NK-92 (cell line): ENCODE measurements at regions not wholly inside any gene's neighbourhood (a gene's known extent, or its start where the extent isn't known, plus 50 kb on each side); places are given as distances from the start of the nearest gene placed in this dataset.

ENCODE experiments used
- DNase-seq: peaks from one replicate; lab custom pipeline; 2025; ENCODE audit not compliant: unreplicated experiment; lab: John Stamatoyannopoulos, UW

GRCh38 chr15:47577461-47577860 lies 139.8 kb upstream of the SEMA6D start:
- no peak for DNase-seq

DNA sequence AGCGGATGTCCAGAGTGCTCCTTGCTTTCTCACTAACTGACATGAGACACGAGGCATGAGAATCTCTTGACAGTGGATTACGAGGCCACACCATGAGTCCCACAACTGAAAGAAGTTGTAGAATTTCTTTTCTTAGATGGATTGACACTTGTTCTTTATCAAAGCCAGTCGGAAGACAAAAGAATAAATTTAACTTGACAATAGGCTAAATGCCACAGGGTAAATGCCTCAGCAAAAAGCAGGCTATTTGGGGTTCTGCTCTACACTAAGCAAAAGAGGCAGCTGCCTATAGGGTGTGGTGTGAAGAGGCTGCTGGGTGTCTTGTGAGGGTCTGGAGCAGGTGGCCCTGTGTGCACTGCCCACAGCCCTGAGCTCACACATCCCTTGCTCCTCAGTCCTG lies 135.1 kb upstream of the SEMA6D start:
- DNase-seq, result no peak

- DNase-seq, result no peak
Measured at GRCh38 chr15:47584316-47584715, 133.0 kb upstream of the SEMA6D start.

- DNase-seq, result no peak
Measured at GRCh38 chr15:47586653-47587224, 130.6 kb upstream of the SEMA6D start.

DNA sequence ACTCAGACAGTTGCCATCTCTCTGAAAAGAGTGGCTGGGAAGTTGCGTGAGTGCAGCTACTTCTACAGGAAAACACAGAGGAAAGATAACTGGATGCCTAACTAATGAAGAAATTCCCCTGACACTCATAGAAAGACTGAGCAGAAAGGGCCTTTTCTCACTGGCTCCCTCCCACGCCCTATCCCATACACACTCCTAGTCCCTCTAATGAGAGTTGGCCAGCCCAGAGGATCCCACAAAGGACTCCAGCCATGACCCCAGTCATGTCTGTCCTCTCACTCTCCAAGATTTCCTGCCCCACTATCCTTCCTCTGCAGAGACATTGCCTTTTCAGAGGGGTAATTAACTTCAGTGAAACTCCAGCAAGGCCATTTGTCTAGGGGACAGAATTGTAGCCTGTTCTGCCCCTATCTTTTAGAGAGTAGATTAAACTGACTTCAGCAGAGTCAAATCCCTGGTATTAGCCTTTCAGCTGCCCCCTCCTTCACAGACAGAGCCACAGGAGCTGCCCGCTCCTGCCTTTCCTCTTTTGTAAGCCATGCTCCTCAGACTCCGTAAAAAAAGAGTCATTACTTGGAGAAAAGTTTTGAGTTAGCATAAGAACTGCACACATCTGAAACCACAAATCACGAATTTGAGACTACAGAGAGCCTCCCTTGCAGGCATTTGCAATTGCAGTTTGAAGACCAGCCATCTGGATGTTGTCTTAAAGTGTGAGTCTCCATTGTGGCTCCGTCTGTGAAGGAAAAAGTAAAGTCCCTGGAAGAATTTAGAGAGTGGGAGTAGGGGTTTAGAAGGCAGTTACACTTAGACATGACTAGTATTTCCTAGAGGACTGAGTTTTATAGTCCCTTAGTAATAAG lies 129.1 kb upstream of the SEMA6D start:
- no peak for DNase-seq

- DNase-seq, result no peak
Measured at GRCh38 chr15:47588958-47589357, 128.3 kb upstream of the SEMA6D start.

DNA sequence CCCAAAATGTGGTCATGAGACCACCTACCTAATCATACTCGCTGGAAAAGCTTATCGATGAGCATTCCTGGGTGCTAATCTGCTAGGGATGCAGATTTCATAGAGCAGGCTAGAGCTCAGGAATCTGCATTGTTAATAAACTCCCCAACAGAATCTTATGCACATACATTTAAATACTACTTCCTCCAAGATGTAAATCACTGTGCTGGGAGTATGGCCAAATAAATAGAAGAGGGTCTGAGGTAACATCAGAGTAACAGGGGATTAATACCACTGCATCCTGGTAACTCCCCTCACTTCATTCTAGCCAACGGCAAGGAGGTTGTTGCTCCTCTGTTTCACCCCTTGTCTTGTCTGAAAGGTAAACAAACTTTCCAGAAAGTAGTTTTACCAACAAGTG lies 118.3 kb upstream of the SEMA6D start:
- DNase-seq, result no peak

DNA sequence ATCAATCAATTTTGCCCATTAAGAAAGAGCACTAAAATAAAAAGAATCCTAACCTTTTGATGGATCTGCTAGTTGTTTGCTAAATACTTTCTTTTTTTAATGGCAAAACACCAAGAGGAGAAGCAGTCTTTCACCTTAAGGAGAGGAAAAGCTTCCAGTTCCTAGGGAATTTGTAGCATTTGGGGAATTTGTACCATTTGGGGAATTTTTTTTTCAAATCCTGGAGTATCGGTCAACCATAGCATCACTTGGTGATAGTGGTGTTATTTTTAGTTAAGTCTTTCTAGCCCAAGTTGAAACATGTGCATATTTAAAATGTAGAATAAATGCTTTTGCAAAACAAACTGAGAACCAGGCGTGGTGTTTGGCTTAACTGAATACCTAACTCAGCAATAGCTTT lies 117.5 kb upstream of the SEMA6D start:
- DNase-seq, result no peak

- no peak for DNase-seq
Measured at GRCh38 chr15:47602121-47602520, 115.2 kb upstream of the SEMA6D start.

GRCh38 chr15:47603026-47603425 lies 114.3 kb upstream of the SEMA6D start:
- no peak for DNase-seq

- no peak for DNase-seq
Measured at GRCh38 chr15:47607695-47608094, 109.6 kb upstream of the SEMA6D start.

- no peak for DNase-seq
Measured at GRCh38 chr15:47609693-47610092, 107.6 kb upstream of the SEMA6D start.

GRCh38 chr15:47610736-47611135 lies 106.6 kb upstream of the SEMA6D start:
- no peak for DNase-seq

GRCh38 chr15:47614360-47615011 lies 102.8 kb upstream of the SEMA6D start:
- no peak for DNase-seq

GRCh38 chr15:47616876-47617275 lies 100.4 kb upstream of the SEMA6D start:
- no peak for DNase-seq

GRCh38 chr15:47618241-47618640 lies 99.1 kb upstream of the SEMA6D start:
- no peak for DNase-seq

GRCh38 chr15:47620960-47621681 lies 96.2 kb upstream of the SEMA6D start:
- no peak for DNase-seq

DNA sequence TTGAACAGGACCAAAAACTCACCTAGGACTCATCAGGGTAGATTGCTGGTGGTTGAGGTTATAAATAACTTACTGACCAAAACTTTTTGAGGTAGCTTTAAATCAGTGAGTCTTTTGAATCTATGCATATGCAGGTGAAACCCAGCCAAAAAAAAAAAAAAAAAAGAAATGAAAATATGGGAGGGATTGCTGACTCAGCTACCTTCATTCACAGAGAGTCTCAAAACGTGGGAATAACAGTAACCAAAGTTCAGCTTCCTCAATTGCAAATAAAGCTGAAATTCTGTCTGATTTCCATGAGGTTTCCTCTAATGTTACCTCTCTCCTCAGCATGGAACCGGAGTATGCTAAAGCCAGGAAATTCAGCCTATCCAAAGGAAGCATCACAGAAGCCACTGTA lies 95.2 kb upstream of the SEMA6D start:
- DNase-seq, result no peak

GRCh38 chr15:47624503-47624902 lies 92.8 kb upstream of the SEMA6D start:
- DNase-seq, result no peak

DNA sequence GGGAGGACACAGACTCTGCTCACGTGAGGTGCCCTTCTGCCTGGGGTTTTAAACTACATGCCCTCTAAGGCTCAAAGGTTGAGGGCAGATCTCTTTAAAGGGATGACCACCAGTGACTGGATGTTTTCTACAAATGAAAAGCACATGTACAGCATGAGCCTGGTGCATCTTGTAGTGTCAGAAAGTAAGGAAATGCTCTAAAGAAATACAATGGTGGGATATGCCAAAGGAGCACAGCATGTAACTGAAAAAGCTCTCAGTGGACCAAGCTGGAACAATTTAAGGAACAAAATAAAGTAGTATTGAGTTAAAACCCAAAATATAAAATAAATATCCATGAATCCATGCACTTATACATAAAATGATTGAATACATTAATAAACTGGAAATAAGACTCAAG lies 78.3 kb upstream of the SEMA6D start:
- DNase-seq, result no peak

DNA sequence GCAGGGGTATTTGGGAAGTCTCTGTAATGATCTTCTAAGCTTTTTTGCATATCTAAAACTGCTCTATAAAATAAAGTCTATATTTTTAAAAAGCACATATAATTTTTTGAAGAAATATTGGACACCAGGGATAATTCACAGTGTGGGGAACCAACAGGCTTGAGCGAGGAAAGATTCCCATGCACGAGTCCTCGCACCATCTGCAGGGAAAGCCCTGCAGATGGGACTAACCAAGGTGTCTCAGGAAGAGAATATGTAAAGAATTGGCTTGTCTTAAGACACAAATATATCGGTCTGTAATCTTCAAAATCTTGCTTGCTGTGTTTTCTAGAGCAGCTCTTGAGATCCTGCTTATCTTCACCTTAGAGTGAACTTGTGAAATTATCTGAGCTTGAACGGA lies 77.2 kb upstream of the SEMA6D start:
- no peak for DNase-seq

DNA sequence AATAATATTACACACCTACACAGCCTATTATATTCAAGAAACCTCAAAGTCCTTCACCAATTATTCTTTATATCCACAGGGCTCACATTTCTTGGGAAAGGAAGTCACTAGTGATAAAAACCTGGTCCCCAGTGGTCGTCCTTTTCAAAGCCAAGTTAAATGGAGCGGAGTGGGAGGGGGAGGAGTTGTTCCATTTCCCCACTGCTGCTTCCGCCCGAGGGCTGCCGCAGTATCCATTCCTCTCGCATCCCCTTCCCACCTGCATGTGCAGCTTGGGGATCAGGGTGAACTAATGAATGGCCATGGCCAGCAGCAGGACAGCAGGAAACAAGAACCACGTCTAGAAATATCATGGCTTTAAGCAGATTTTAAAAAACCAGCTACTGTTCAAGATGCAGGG lies 76.4 kb upstream of the SEMA6D start:
- no peak for DNase-seq
